GM10266 (cell line): ENCODE measurements at regions not wholly inside any gene's neighbourhood (a gene's known extent, or its start where the extent isn't known, plus 50 kb on each side); places are given as distances from the start of the nearest gene placed in this dataset.

Experiments used
- DNase-seq: peaks from one replicate; pipeline ENCODE4 v3.0.0; 2012; ENCODE audit errors: extremely low spot score
- CTCF ChIP-seq: IDR thresholded peaks from 2 replicates; pipeline ENCODE4 v1.5.1; 2012; ENCODE audit warnings: mild to moderate bottlenecking, low read depth; ENCODE audit not compliant: control insufficient read depth, insufficient read depth; ENCODE audit errors: missing control alignments

- no peak for DNase-seq
Observed at GRCh38 chr2:235255693-235256092, 238.2 kb upstream of the AGAP1 start.

GRCh38 chr2:235257590-235257989, 236.3 kb upstream of the AGAP1 start:
- no peak for TF ChIP-seq CTCF
- DNase-seq: no peak

More at GRCh38 chr2:235255693-235256092, 238.2 kb upstream of the AGAP1 start:
- TF ChIP-seq CTCF: no peak

- no peak for DNase-seq
- TF ChIP-seq CTCF: no peak
Observed at GRCh38 chr2:235262750-235263149, 231.1 kb upstream of the AGAP1 start.

GRCh38 chr2:235263205-235264120, 230.4 kb upstream of the AGAP1 start:
- TF ChIP-seq CTCF: no peak
- DNase-seq: no peak

GRCh38 chr2:235264121-235264493, 229.7 kb upstream of the AGAP1 start:
- TF ChIP-seq CTCF: no peak
- DNase-seq: no peak

GRCh38 chr2:235264512-235264911, 229.3 kb upstream of the AGAP1 start:
- no peak for DNase-seq
- TF ChIP-seq CTCF: no peak

- no peak for TF ChIP-seq CTCF
- DNase-seq: no peak
Observed at GRCh38 chr2:235265348-235265965, 228.4 kb upstream of the AGAP1 start.
